ENCODE measurements at regions not wholly inside any gene's neighbourhood (a gene's known extent, or its start where the extent isn't known, plus 50 kb on each side); places are given as distances from the start of the nearest gene placed in this dataset.

DNA sequence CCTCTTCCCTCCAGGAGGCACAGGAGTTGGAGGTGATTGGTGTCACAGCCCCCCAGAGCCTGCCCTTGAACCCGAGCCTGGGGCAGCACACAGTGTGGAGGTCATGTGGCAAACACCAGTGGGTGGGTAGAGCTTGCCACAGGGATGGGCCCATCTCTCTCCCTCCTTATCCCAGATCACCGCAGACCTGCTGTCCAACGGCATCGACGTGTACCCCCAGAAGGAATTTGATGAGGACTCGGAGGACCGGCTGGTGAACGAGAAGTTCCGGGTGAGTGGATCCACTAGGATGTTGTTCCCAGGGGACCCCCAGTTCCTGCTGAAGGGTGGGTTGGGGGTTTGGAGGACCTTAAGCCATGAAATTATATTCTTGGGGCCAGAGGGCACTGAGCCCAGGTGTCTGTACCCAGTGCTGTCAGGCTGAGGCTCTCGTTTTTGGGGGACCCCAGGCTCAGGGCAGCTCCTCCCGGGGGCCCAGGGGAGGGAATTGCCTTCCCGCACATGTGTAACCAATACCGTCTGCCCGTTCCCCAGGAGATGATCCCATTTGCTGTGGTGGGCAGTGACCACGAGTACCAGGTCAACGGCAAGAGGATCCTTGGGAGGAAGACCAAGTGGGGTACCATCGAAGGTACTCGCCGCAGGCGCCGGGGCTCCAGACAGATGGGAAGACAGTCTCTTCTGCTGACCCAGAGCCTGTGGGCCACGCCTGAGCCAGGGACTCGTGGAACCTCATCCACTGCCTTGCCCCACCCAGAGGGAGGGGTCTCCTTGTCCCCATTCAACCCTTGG, 351.9 kb downstream of the SEC14L1 start:
- no peak for TF ChIP-seq POLR2AphosphoS5 (IDR thresholded peaks at IDR 0.05; ENCODE audit: low read depth, low read length)
- TF ChIP-seq POLR2A (IDR thresholded peaks at IDR 0.05; ENCODE audit: low read depth, low read length) = no peak
- no peak for TF ChIP-seq TAF1 (IDR thresholded peaks at IDR 0.05; ENCODE audit: low read depth, low read length)
- TF ChIP-seq SPI1 (IDR thresholded peaks at IDR 0.05; ENCODE audit: low read depth, low read length) = no peak
